Testis (tissue), 2 donors: ENCODE measurements at regions not wholly inside any gene's neighbourhood (a gene's known extent, or its start where the extent isn't known, plus 50 kb on each side); places are given as distances from the start of the nearest gene placed in this dataset.

ENCODE experiments used
- DNase-seq: peaks from one replicate; pipeline ENCODE4 v3.0.0-alpha.2; 2019
- H3K27ac ChIP-seq, 2 donors: fragments of 200-600 bp; sonication (generic); one replicate each; pipeline ENCODE4 v1.5.1; 2019
- H3K27me3 ChIP-seq: fragments of 200-600 bp; sonication (generic); one replicate; pipeline ENCODE4 v1.5.1; 2019
- H3K36me3 ChIP-seq: fragments of 200-600 bp; sonication (generic); one replicate; pipeline ENCODE4 v1.5.1; 2017; ENCODE audit warnings: low read depth; ENCODE audit errors: missing control alignments
- H3K4me1 ChIP-seq: fragments of 200-600 bp; sonication (generic); one replicate; pipeline ENCODE4 v1.5.1; 2019
- H3K4me3 ChIP-seq, 2 donors: fragments of 200-600 bp; sonication (generic); one replicate each; pipeline ENCODE4 v1.5.1; 2017 to 2019
- H3K9me3 ChIP-seq: fragments of 200-600 bp; sonication (generic); one replicate; pipeline ENCODE4 v1.5.1; 2017
- POLR2A ChIP-seq: fragments of 450-650 bp; IDR thresholded peaks from one replicate; pipeline ENCODE4 v1.6.1; 2017; ENCODE audit warnings: antibody characterized with exemption, mild to moderate bottlenecking, moderate library complexity
- WGBS, 2 donors: methylation state at CpG; one replicate each; pipeline ENCODE4 v1.1.5; 2018; 5-methylcytosine and 5-hydroxymethylcytosine counted together
- intact Hi-C: fragments of 100-400 bp; cut with DNase I; formaldehyde crosslinking; loops from one replicate; pipeline ENCODE4 v1.15.1; 2023; ENCODE audit warnings: low total_unique reads
- TF ChIP-seq, protein P1 (sequence below), 3 experiments: fragments of 450-650 bp in 2 of 3; fragments of 200-600 bp in 1 of 3; sonication (generic) in 1 of 3; IDR thresholded peaks; one replicate each; pipeline ENCODE4 v1.5.1; 2016 to 2019; ENCODE audit warnings: antibody characterized with exemption in 3 of 3, mild to moderate bottlenecking in 2 of 3, moderate library complexity in 1 of 3

GRCh38 chr14:44166611-44167010, 340.5 kb downstream of the FSCB start:
- WGBS, 2 donors = 89 to 92% methylated on average over 2 of the region's 2 CpGs

GRCh38 chr14:44165936-44166335, 341.1 kb downstream of the FSCB start:
- Histone ChIP-seq H3K9me3 (no peaks in the 10 kb centered on the region), H3K27me3 (no peaks in the 10 kb centered on the region), H3K4me1 (no peaks in the 10 kb centered on the region), H3K27ac (no peak overlapping the region), H3K36me3 (no peaks in the 10 kb centered on the region), H3K4me3 (no peak overlapping the region)
- intact Hi-C loops = no loop called here
- DNase-seq = no peak
- WGBS, 2 donors = 65 to 70% methylated on average over 3 of the region's 3 CpGs
- TF ChIP-seq, protein P1, sequence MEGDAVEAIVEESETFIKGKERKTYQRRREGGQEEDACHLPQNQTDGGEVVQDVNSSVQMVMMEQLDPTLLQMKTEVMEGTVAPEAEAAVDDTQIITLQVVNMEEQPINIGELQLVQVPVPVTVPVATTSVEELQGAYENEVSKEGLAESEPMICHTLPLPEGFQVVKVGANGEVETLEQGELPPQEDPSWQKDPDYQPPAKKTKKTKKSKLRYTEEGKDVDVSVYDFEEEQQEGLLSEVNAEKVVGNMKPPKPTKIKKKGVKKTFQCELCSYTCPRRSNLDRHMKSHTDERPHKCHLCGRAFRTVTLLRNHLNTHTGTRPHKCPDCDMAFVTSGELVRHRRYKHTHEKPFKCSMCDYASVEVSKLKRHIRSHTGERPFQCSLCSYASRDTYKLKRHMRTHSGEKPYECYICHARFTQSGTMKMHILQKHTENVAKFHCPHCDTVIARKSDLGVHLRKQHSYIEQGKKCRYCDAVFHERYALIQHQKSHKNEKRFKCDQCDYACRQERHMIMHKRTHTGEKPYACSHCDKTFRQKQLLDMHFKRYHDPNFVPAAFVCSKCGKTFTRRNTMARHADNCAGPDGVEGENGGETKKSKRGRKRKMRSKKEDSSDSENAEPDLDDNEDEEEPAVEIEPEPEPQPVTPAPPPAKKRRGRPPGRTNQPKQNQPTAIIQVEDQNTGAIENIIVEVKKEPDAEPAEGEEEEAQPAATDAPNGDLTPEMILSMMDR (IDR thresholded peaks at IDR 0.05) = no peak
- TF ChIP-seq POLR2A = no peak

More at GRCh38 chr14:44166611-44167010, 340.5 kb downstream of the FSCB start:
- H3K4me1 ChIP-seq = no peaks in the 10 kb centered on the region
- no peaks in the 10 kb centered on the region for H3K9me3 ChIP-seq
- intact Hi-C loops = no loop called here
- no peaks in the 10 kb centered on the region for H3K27me3 ChIP-seq
- H3K27ac ChIP-seq = no peak overlapping the region
- H3K4me3 ChIP-seq = no peak overlapping the region
- DNase-seq = no peak
- H3K36me3 ChIP-seq = no peaks in the 10 kb centered on the region
- TF ChIP-seq POLR2A = no peak
- TF ChIP-seq, protein P1 (IDR thresholded peaks at IDR 0.05) = no peak

GRCh38 chr14:44165286-44165685, 341.8 kb downstream of the FSCB start:
- intact Hi-C loops = no loop called here
- 26 to 30% methylated on average over 1 of the region's 1 CpG for WGBS, 2 donors

GRCh38 chr14:44163946-44164345, 343.1 kb downstream of the FSCB start:
- TF ChIP-seq, protein P1 (IDR thresholded peaks at IDR 0.05) = no peak
- TF ChIP-seq POLR2A = no peak
- 70 to 82% methylated on average over 2 of the region's 2 CpGs for WGBS, 2 donors

More at GRCh38 chr14:44165286-44165685, 341.8 kb downstream of the FSCB start:
- no peak overlapping the region for H3K27ac ChIP-seq
- no peaks in the 10 kb centered on the region for H3K9me3 ChIP-seq
- H3K27me3 ChIP-seq = no peaks in the 10 kb centered on the region
- no peaks in the 10 kb centered on the region for H3K4me1 ChIP-seq
- H3K4me3 ChIP-seq = no peak overlapping the region
- H3K36me3 ChIP-seq = no peaks in the 10 kb centered on the region
- no peak for DNase-seq
- TF ChIP-seq, protein P1 (IDR thresholded peaks at IDR 0.05) = no peak
- TF ChIP-seq POLR2A = no peak

GRCh38 chr14:44162197-44162596, 344.9 kb downstream of the FSCB start:
- no peaks in the 10 kb centered on the region for H3K27me3 ChIP-seq
- 67 to 77% methylated on average over 5 of the region's 5 CpGs for WGBS, 2 donors
- H3K4me3 ChIP-seq = no peak overlapping the region
- intact Hi-C loops = no loop called here
- no peaks in the 10 kb centered on the region for H3K4me1 ChIP-seq
- peak; percentile 33 for DNase-seq
- H3K9me3 ChIP-seq = no peaks in the 10 kb centered on the region
- H3K27ac ChIP-seq = no peak overlapping the region
- TF ChIP-seq, protein P1 (IDR thresholded peaks at IDR 0.05) = no peak
- no peak for TF ChIP-seq POLR2A
- H3K36me3 ChIP-seq = no peaks in the 10 kb centered on the region

More at GRCh38 chr14:44163946-44164345, 343.1 kb downstream of the FSCB start:
- intact Hi-C loops = no loop called here
- Histone ChIP-seq H3K4me3 (no peak overlapping the region), H3K36me3 (no peaks in the 10 kb centered on the region), H3K27ac (no peak overlapping the region), H3K27me3 (no peaks in the 10 kb centered on the region), H3K4me1 (no peaks in the 10 kb centered on the region), H3K9me3 (no peaks in the 10 kb centered on the region)
- no peak for DNase-seq
